SK-N-SH (cell line): ENCODE measurements at regions not wholly inside any gene's neighbourhood (a gene's known extent, or its start where the extent isn't known, plus 50 kb on each side); places are given as distances from the start of the nearest gene placed in this dataset.
A peak's percentile ranks its signal among the peaks of the same experiment; 100 is the strongest.

Experiments
- CTCF ChIA-PET: fragments of 300-600, 350-600 bp; formaldehyde crosslinking; extraction: SDS; loops from one replicate; lab custom pipeline; 2021; lab: Yijun Ruan, JAX
- POLR2A ChIA-PET: fragments of 350-600 bp; sonication (Branson Sonifier 250); formaldehyde crosslinking; extraction: SDS; loops from one replicate; lab custom pipeline; 2020; ENCODE audit warnings: antibody characterized with exemption, inconsistent platforms; lab: Yijun Ruan, JAX
- DNase-seq: peaks from one replicate; pipeline ENCODE4 v3.0.0; 2012
- H2AFZ ChIP-seq: fragments of 200-600 bp; sonication (generic); 2 replicates; pipeline ENCODE4 v1.8.1; 2016; ENCODE audit warnings: antibody characterized with exemption, mild to moderate bottlenecking, low read depth
- H3F3A ChIP-seq: fragments of 200-600 bp; sonication (generic); replicated peaks from 2 replicates; pipeline ENCODE3; 2016; ENCODE audit warnings: antibody characterized with exemption, mild to moderate bottlenecking; ENCODE audit not compliant: insufficient read depth
- H3K27ac ChIP-seq, 2 experiments: fragments of 200-500 bp in 1 of 2; fragments of 200-600 bp in 1 of 2; sonication (Bioruptor generic) in 1 of 2; sonication (generic), shearing (Covaris generic) in 1 of 2; 2 replicates each; pipeline versions ENCODE4 v1.5.1 to v1.6.1; 2014 to 2016; ENCODE audit warnings: low read depth in 2 of 2, inconsistent platforms in 1 of 2, low read length in 1 of 2, mild to moderate bottlenecking in 1 of 2, mixed read lengths in 1 of 2
- H3K27me3 ChIP-seq: fragments of 200-600 bp; sonication (generic), shearing (Covaris generic); 2 replicates; pipeline ENCODE4 v1.6.1; 2016; ENCODE audit warnings: mixed run types; ENCODE audit not compliant: insufficient read depth
- H3K36me3 ChIP-seq, 2 experiments: fragments of 200-500 bp in 1 of 2; fragments of 200-600 bp in 1 of 2; sonication (Bioruptor generic) in 1 of 2; sonication (generic) in 1 of 2; replicated peaks in 1 of 2; 2 replicates each; pipeline versions ENCODE3 to v1.5.1; 2014 to 2016; ENCODE audit warnings: low read length in 1 of 2, mild to moderate bottlenecking in 1 of 2; ENCODE audit not compliant: insufficient read depth in 2 of 2, control insufficient read depth in 1 of 2
- H3K4me1 ChIP-seq, 2 experiments: fragments of 200-500 bp in 1 of 2; fragments of 200-600 bp in 1 of 2; sonication (Bioruptor generic) in 1 of 2; sonication (generic), shearing (Covaris generic) in 1 of 2; 2 replicates each; pipeline versions ENCODE4 v1.5.1 to v1.6.1; 2014 to 2016; ENCODE audit warnings: low read depth in 1 of 2, low read length in 1 of 2, mixed run types in 1 of 2; ENCODE audit not compliant: insufficient read depth in 2 of 2, control insufficient read depth in 1 of 2
- H3K4me2 ChIP-seq: fragments of 200-600 bp; sonication (generic), shearing (Covaris generic); 2 replicates; pipeline ENCODE4 v1.6.1; 2017; ENCODE audit warnings: mixed run types
- H3K4me3 ChIP-seq, 2 experiments: fragments of 200-500 bp in 1 of 2; fragments of 200-600 bp in 1 of 2; sonication (Bioruptor generic) in 1 of 2; sonication (generic), shearing (Covaris generic) in 1 of 2; 2 replicates each; pipeline versions ENCODE4 v1.5.1 to v1.8.1; 2014 to 2016; ENCODE audit warnings: low read depth in 2 of 2, inconsistent platforms in 1 of 2, low read length in 1 of 2, mild to moderate bottlenecking in 1 of 2, mixed read lengths in 1 of 2, moderate library complexity in 1 of 2
- H3K79me2 ChIP-seq: fragments of 200-600 bp; sonication (generic); 2 replicates; pipeline ENCODE4 v1.8.1; 2017; ENCODE audit warnings: mild to moderate bottlenecking; ENCODE audit not compliant: insufficient read depth
- H3K9ac ChIP-seq: fragments of 200-600 bp; sonication (generic); 2 replicates; pipeline ENCODE4 v1.6.1; 2017; ENCODE audit warnings: mixed run types
- H3K9me2 ChIP-seq: fragments of 200-600 bp; sonication (generic); 2 replicates; pipeline ENCODE4 v1.6.1; 2017; ENCODE audit warnings: mixed run types
- H3K9me3 ChIP-seq: fragments of 200-600 bp; sonication (generic); 2 replicates; pipeline ENCODE4 v1.6.1; 2017; ENCODE audit warnings: mixed run types, mild to moderate bottlenecking, moderate library complexity
- H4K20me1 ChIP-seq: fragments of 200-600 bp; sonication (generic); 2 replicates; pipeline ENCODE4 v1.6.1; 2017; ENCODE audit warnings: mild to moderate bottlenecking, mixed run types; ENCODE audit not compliant: insufficient read depth
- GABPA ChIP-seq: IDR thresholded peaks from 2 replicates; pipeline ENCODE4 v1.4.0; 2012; ENCODE audit warnings: low read depth, mild to moderate bottlenecking
- IRF3 ChIP-seq: fragments of 150-350 bp; IDR thresholded peaks from 2 replicates; pipeline ENCODE4 v1.6.1; 2016; ENCODE audit warnings: mild to moderate bottlenecking, low read depth, low read length
- JUND ChIP-seq: IDR thresholded peaks from 2 replicates; pipeline ENCODE4 v1.4.0; 2012
- MEF2A ChIP-seq: IDR thresholded peaks from 2 replicates; pipeline ENCODE4 v1.4.0; 2012; ENCODE audit warnings: low read depth, borderline replicate concordance
- MXI1 ChIP-seq: IDR thresholded peaks from 2 replicates; pipeline ENCODE4 v1.6.1; 2012; ENCODE audit warnings: mild to moderate bottlenecking, low read depth, low read length, improper control_type of control experiment
- RAD21 ChIP-seq: IDR thresholded peaks from 2 replicates; pipeline ENCODE4 v1.6.1; 2012; ENCODE audit warnings: mild to moderate bottlenecking, low read length
- RCOR1 ChIP-seq: fragments of 150-350 bp; IDR thresholded peaks from 2 replicates; pipeline ENCODE4 v1.6.1; 2017; ENCODE audit warnings: antibody characterized with exemption, low read length
- RFX5 ChIP-seq: IDR thresholded peaks from 2 replicates; pipeline ENCODE4 v1.6.1; 2012; ENCODE audit warnings: mild to moderate bottlenecking, improper control_type of control experiment, low read length
- SMC3 ChIP-seq: IDR thresholded peaks from 2 replicates; pipeline ENCODE4 v1.6.1; 2012; ENCODE audit warnings: low read depth, low read length, improper control_type of control experiment
- YY1 ChIP-seq: IDR thresholded peaks from 2 replicates; pipeline ENCODE4 v1.4.0; 2012; ENCODE audit warnings: low read depth, mild to moderate bottlenecking
- WGBS: methylation state at CpG from one replicate; pipeline ENCODE4 v1.1.6; 2017; ENCODE audit warnings: low lambda C conversion rate; 5-methylcytosine and 5-hydroxymethylcytosine counted together
- TF ChIP-seq, protein P1 (sequence below): IDR thresholded peaks from 2 replicates; pipeline ENCODE4 v1.6.1; 2012; ENCODE audit warnings: mild to moderate bottlenecking, low read depth, low read length, moderate library complexity
- TF ChIP-seq, protein P2 (sequence below): IDR thresholded peaks from 2 replicates; pipeline ENCODE4 v1.4.0; 2012; ENCODE audit warnings: low read depth
- TF ChIP-seq, protein P3 (sequence below): fragments of 200-600 bp; sonication (generic); IDR thresholded peaks from 2 replicates; pipeline ENCODE4 v1.6.1; 2017; ENCODE audit warnings: antibody characterized with exemption, mild to moderate bottlenecking, moderate library complexity

GRCh38 chr2:165017966-165018596 is 62.8 kb upstream of the SLC38A11 start (continued):
- TF ChIP-seq RCOR1, result no peak
- TF ChIP-seq IRF3, result no peak
- TF ChIP-seq MEF2A, result no peak
- TF ChIP-seq, protein P1, sequence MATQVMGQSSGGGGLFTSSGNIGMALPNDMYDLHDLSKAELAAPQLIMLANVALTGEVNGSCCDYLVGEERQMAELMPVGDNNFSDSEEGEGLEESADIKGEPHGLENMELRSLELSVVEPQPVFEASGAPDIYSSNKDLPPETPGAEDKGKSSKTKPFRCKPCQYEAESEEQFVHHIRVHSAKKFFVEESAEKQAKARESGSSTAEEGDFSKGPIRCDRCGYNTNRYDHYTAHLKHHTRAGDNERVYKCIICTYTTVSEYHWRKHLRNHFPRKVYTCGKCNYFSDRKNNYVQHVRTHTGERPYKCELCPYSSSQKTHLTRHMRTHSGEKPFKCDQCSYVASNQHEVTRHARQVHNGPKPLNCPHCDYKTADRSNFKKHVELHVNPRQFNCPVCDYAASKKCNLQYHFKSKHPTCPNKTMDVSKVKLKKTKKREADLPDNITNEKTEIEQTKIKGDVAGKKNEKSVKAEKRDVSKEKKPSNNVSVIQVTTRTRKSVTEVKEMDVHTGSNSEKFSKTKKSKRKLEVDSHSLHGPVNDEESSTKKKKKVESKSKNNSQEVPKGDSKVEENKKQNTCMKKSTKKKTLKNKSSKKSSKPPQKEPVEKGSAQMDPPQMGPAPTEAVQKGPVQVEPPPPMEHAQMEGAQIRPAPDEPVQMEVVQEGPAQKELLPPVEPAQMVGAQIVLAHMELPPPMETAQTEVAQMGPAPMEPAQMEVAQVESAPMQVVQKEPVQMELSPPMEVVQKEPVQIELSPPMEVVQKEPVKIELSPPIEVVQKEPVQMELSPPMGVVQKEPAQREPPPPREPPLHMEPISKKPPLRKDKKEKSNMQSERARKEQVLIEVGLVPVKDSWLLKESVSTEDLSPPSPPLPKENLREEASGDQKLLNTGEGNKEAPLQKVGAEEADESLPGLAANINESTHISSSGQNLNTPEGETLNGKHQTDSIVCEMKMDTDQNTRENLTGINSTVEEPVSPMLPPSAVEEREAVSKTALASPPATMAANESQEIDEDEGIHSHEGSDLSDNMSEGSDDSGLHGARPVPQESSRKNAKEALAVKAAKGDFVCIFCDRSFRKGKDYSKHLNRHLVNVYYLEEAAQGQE, result no peak
- no peak for TF ChIP-seq GABPA
- TF ChIP-seq, protein P2, sequence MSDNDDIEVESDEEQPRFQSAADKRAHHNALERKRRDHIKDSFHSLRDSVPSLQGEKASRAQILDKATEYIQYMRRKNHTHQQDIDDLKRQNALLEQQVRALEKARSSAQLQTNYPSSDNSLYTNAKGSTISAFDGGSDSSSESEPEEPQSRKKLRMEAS, result no peak
- TF ChIP-seq JUND, result no peak

GRCh38 chr2:165016772-165017411 is 61.6 kb upstream of the SLC38A11 start:
- ChIA-PET POLR2A (interaction anchor here (0.9 to 1.6 kb wide), 2 partner anchors 51 to 187 kb away, joined by 4 read pairs; partner anchors contain the start of gene SCN3A), CTCF (interaction anchor here (0.6 to 7.5 kb wide), 79 partner anchors 8 to 857 kb away, joined by 3 to 300 read pairs (median 5); partner anchors contain the start of genes SCN2A, SCN3A and SLC38A11)
- H2AFZ ChIP-seq, result no peak overlapping the region
- H3K9ac ChIP-seq, result no peak overlapping the region
- H3K9me2 ChIP-seq, result no peaks in the 10 kb centered on the region
- no peaks in the 10 kb centered on the region for H4K20me1 ChIP-seq
- TF ChIP-seq MXI1 (peak; percentile 37; the same call in 1 of the 2 replicates), SMC3 (peak; percentile 90), RAD21 (peak; percentile 95), JUND (no peak), RFX5 (0 out of 2 replicates have a peak, but pooled peaks have one; percentile 25), YY1 (no peak), GABPA (no peak)
- TF ChIP-seq, protein P3, sequence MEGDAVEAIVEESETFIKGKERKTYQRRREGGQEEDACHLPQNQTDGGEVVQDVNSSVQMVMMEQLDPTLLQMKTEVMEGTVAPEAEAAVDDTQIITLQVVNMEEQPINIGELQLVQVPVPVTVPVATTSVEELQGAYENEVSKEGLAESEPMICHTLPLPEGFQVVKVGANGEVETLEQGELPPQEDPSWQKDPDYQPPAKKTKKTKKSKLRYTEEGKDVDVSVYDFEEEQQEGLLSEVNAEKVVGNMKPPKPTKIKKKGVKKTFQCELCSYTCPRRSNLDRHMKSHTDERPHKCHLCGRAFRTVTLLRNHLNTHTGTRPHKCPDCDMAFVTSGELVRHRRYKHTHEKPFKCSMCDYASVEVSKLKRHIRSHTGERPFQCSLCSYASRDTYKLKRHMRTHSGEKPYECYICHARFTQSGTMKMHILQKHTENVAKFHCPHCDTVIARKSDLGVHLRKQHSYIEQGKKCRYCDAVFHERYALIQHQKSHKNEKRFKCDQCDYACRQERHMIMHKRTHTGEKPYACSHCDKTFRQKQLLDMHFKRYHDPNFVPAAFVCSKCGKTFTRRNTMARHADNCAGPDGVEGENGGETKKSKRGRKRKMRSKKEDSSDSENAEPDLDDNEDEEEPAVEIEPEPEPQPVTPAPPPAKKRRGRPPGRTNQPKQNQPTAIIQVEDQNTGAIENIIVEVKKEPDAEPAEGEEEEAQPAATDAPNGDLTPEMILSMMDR, result peak; percentile 84
- TF ChIP-seq, all 33 proteins: peak for 5
- no peaks in the 10 kb centered on the region for H3K27me3 ChIP-seq
- peak overlapping the region; percentile 28; the same call in 1 of the 2 replicates for H3K4me2 ChIP-seq
- no peaks in the 10 kb centered on the region for H3K79me2 ChIP-seq
- 31% methylated on average over 15 of the region's 15 CpGs for WGBS
- H3F3A ChIP-seq, result no peaks in the 10 kb centered on the region
- no peaks in the 10 kb centered on the region for H3K9me3 ChIP-seq
- peak overlapping the region in 1 of 2 experiments; percentile 43; a peak in 1 of 4 replicates for H3K4me3 ChIP-seq
- no peaks in the 10 kb centered on the region for H3K36me3 ChIP-seq
- H3K27ac ChIP-seq, result no peak overlapping the region; a peak in 1 of 4 replicates
- H3K4me1 ChIP-seq, result peaks cover 0 to 5% of the 10 kb centered on the region in 2 experiments; a peak in 2 of 4 replicates
- DNase-seq, result peak; percentile 62
